GM18951 (cell line): ENCODE measurements at regions not wholly inside any gene's neighbourhood (a gene's known extent, or its start where the extent isn't known, plus 50 kb on each side); places are given as distances from the start of the nearest gene placed in this dataset.

Experiments used
- POLR2A ChIP-seq: IDR thresholded peaks from 4 replicates; pipeline ENCODE4 v1.6.1; 2011; ENCODE audit warnings: mild to moderate bottlenecking; ENCODE audit not compliant: insufficient read length, insufficient read depth; ENCODE audit errors: extremely low read depth
- in situ Hi-C: fragments of 300-500 bp; cut with MboI; formaldehyde crosslinking; loops from one replicate; pipeline ENCODE4 v1.12.0; 2022; ENCODE audit warnings: low sequenced_read_pairs, mixed read lengths, inconsistent platforms; ENCODE audit not compliant: unreplicated experiment

- TF ChIP-seq POLR2A: no peak
- in situ Hi-C loops: no loop called here
Observed at GRCh38 chr9:88809355-88810161, 181.7 kb upstream of the S1PR3 start.

GRCh38 chr9:88810826-88811225 is 180.4 kb upstream of the S1PR3 start:
- TF ChIP-seq POLR2A: no peak
- in situ Hi-C loops: no loop called here

- TF ChIP-seq POLR2A: no peak
- in situ Hi-C loops: no loop called here
Observed at GRCh38 chr9:88811511-88811910, 179.8 kb upstream of the S1PR3 start.

GRCh38 chr9:88812938-88813637 is 178.2 kb upstream of the S1PR3 start:
- TF ChIP-seq POLR2A: no peak
- in situ Hi-C loops: no loop called here

- in situ Hi-C loops: no loop called here
- TF ChIP-seq POLR2A: no peak
Observed at GRCh38 chr9:88813638-88814209, 177.5 kb upstream of the S1PR3 start.

- TF ChIP-seq POLR2A: no peak
- in situ Hi-C loops: no loop called here
Observed at GRCh38 chr9:88814577-88814976, 176.7 kb upstream of the S1PR3 start.

GRCh38 chr9:88816141-88816540 is 175.1 kb upstream of the S1PR3 start:
- no peak for TF ChIP-seq POLR2A
- in situ Hi-C loops: no loop called here

- no peak for TF ChIP-seq POLR2A
Observed at GRCh38 chr9:88816591-88816990, 174.7 kb upstream of the S1PR3 start.

GRCh38 chr9:88817628-88818027 is 173.6 kb upstream of the S1PR3 start:
- no peak for TF ChIP-seq POLR2A
- in situ Hi-C loops: no loop called here

More at GRCh38 chr9:88816591-88816990, 174.7 kb upstream of the S1PR3 start:
- in situ Hi-C loops: no loop called here

GRCh38 chr9:88818495-88819201 is 172.6 kb upstream of the S1PR3 start:
- in situ Hi-C loops: no loop called here
- TF ChIP-seq POLR2A: no peak

GRCh38 chr9:88819476-88819875 is 171.8 kb upstream of the S1PR3 start:
- TF ChIP-seq POLR2A: no peak
- in situ Hi-C loops: no loop called here

- in situ Hi-C loops: no loop called here
- TF ChIP-seq POLR2A: no peak
Observed at GRCh38 chr9:88820055-88820454, 171.2 kb upstream of the S1PR3 start.

GRCh38 chr9:88821033-88821745 is 170.1 kb upstream of the S1PR3 start:
- no peak for TF ChIP-seq POLR2A
- in situ Hi-C loops: no loop called here

GRCh38 chr9:88821746-88822106 is 169.5 kb upstream of the S1PR3 start:
- in situ Hi-C loops: no loop called here
- TF ChIP-seq POLR2A: no peak
